NT2/D1 (cell line): ENCODE measurements at regions not wholly inside any gene's neighbourhood (a gene's known extent, or its start where the extent isn't known, plus 50 kb on each side); places are given as distances from the start of the nearest gene placed in this dataset.

Experiments
- SUZ12 ChIP-seq: IDR thresholded peaks from 2 replicates; pipeline ENCODE4 v1.6.1; 2011; ENCODE audit not compliant: insufficient read length, insufficient read depth; ENCODE audit errors: extremely low read depth
- YY1 ChIP-seq: IDR thresholded peaks from 2 replicates; pipeline ENCODE4 v1.6.1; 2011; ENCODE audit not compliant: insufficient read length, insufficient read depth
- ZNF274 ChIP-seq: IDR thresholded peaks from 2 replicates; pipeline ENCODE4 v1.6.1; 2011; ENCODE audit warnings: mild to moderate bottlenecking, low read depth, low read length

DNA sequence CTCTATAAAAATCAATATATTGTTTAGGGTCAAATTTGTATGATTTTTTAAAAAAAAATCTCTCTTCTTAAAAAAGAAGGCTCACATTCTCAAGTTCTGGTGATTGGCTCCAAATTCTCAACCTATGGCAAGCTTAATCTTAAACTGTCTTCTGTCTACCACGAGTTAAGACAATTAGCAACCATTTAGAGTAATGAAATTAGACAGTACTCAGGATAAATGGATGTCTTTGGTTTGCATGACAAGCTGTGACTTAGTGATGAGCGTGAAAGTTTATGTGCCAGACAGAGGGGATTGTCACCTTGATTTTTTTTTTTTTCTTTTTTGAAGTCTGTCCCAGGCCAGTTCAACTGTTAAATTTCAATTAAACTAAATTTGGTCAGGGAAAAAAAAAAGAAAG is 1632.3 kb downstream of the MAT2B start:
- TF ChIP-seq ZNF274 (no peak), SUZ12 (no peak), YY1 (no peak)
